GM12864 (cell line): ENCODE measurements at regions not wholly inside any gene's neighbourhood (a gene's known extent, or its start where the extent isn't known, plus 50 kb on each side); places are given as distances from the start of the nearest gene placed in this dataset.

ENCODE experiments used
- DNase-seq: peaks from one replicate; pipeline ENCODE4 v3.0.0-alpha.2; 2011; ENCODE audit warnings: low read depth
- H3K4me3 ChIP-seq: 2 replicates; pipeline ENCODE4 v1.5.1; 2011; ENCODE audit warnings: mild to moderate bottlenecking, low read depth, low read length, control low read depth
- CTCF ChIP-seq: IDR thresholded peaks from 2 replicates; pipeline ENCODE4 v1.5.1; 2011; ENCODE audit warnings: low read depth, mild to moderate bottlenecking, moderate library complexity, low read length, control low read depth, inconsistent platforms; ENCODE audit errors: missing control alignments

GRCh38 chr4:115657991-115658650 is 544.7 kb upstream of the NDST4 start:
- TF ChIP-seq CTCF = no peak

GRCh38 chr4:115655626-115656025 is 542.2 kb upstream of the NDST4 start:
- TF ChIP-seq CTCF = no peak
- H3K4me3 ChIP-seq = no peak overlapping the region

More at GRCh38 chr4:115657991-115658650, 544.7 kb upstream of the NDST4 start:
- H3K4me3 ChIP-seq = no peak overlapping the region
- no peak for DNase-seq

GRCh38 chr4:115648786-115649185 is 535.4 kb upstream of the NDST4 start:
- no peak for DNase-seq
- H3K4me3 ChIP-seq = no peak overlapping the region
- TF ChIP-seq CTCF = no peak

More at GRCh38 chr4:115655626-115656025, 542.2 kb upstream of the NDST4 start:
- no peak for DNase-seq

- no peak for TF ChIP-seq CTCF
- H3K4me3 ChIP-seq = no peak overlapping the region
- no peak for DNase-seq
Observed at GRCh38 chr4:115629270-115629669, 515.9 kb upstream of the NDST4 start.

GRCh38 chr4:115609631-115610030 is 496.2 kb upstream of the NDST4 start:
- TF ChIP-seq CTCF = no peak
- H3K4me3 ChIP-seq = no peak overlapping the region
- no peak for DNase-seq

- TF ChIP-seq CTCF = no peak
- DNase-seq = no peak
Observed at GRCh38 chr4:115607311-115607710, 493.9 kb upstream of the NDST4 start.

More at GRCh38 chr4:115607311-115607710, 493.9 kb upstream of the NDST4 start:
- H3K4me3 ChIP-seq = no peak overlapping the region
